ENCODE measurements at regions not wholly inside any gene's neighbourhood (a gene's known extent, or its start where the extent isn't known, plus 50 kb on each side); places are given as distances from the start of the nearest gene placed in this dataset.

DNA sequence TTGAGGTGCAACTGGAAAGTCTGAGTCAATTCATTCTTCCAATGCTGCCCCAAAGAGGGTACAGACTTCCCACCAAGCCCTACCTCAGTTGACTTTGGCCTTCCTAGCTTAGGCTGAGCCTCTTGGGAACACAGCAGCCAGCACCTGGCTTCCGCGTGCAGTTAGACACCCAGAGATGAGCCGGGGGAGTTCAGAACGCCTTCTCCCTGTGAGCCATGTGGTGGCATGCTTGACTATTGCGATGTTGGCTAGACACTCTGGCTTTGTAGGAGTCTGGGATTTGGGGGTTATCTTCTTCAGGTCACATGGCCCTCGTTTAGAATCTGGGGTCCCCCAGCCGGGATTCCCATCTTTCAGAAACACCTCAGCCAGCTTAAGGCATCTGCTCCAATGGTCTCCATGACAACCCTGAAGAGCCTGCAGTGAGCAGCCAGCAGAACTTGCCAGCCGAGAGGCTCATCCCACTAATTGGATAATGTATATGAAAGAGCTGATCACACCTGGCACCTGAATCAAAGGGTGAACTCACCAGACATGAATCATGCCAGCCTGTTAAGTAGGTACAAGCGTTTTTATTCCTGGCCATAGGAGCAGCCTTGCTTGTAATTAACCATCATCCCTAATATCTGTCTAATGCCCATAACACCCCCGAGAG lies 167.5 kb downstream of the SYK start:
- H3K27ac ChIP-seq, result no peak overlapping the region
- no peak for TF ChIP-seq ZFX (IDR thresholded peaks at IDR 0.05; ENCODE audit: borderline replicate concordance)
- TF ChIP-seq, protein P1, sequence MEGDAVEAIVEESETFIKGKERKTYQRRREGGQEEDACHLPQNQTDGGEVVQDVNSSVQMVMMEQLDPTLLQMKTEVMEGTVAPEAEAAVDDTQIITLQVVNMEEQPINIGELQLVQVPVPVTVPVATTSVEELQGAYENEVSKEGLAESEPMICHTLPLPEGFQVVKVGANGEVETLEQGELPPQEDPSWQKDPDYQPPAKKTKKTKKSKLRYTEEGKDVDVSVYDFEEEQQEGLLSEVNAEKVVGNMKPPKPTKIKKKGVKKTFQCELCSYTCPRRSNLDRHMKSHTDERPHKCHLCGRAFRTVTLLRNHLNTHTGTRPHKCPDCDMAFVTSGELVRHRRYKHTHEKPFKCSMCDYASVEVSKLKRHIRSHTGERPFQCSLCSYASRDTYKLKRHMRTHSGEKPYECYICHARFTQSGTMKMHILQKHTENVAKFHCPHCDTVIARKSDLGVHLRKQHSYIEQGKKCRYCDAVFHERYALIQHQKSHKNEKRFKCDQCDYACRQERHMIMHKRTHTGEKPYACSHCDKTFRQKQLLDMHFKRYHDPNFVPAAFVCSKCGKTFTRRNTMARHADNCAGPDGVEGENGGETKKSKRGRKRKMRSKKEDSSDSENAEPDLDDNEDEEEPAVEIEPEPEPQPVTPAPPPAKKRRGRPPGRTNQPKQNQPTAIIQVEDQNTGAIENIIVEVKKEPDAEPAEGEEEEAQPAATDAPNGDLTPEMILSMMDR (IDR thresholded peaks at IDR 0.05), result no peak

DNA sequence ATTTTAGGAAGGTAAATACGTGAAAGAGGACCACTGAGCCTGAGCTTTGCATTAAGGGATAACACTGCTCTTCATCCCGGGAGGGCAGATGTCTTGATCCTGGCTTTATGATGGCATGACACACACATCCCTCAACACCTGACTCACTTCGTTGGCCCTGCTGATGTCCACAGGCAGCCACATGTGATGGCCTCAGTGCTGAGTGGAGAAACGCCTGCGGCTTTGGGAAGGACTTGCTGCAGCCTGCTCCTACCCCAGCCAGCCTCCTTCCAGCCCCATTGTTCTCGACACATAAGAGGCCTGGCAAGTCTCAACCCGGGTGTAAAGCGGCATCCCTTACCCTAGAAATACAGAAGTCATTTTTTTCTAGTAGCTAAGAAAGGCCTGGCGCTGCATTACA lies 169.0 kb downstream of the SYK start:
- H3K27ac ChIP-seq, result no peak overlapping the region
- TF ChIP-seq ZFX (IDR thresholded peaks at IDR 0.05; ENCODE audit: borderline replicate concordance), result no peak
- TF ChIP-seq, protein P1 (IDR thresholded peaks at IDR 0.05), result no peak

GRCh38 chr9:90972057-90972456 lies 170.4 kb downstream of the SYK start:
- no peak for TF ChIP-seq ZFX (IDR thresholded peaks at IDR 0.05; ENCODE audit: borderline replicate concordance)
- TF ChIP-seq, protein P1 (IDR thresholded peaks at IDR 0.05), result no peak
- H3K27ac ChIP-seq, result no peak overlapping the region

DNA sequence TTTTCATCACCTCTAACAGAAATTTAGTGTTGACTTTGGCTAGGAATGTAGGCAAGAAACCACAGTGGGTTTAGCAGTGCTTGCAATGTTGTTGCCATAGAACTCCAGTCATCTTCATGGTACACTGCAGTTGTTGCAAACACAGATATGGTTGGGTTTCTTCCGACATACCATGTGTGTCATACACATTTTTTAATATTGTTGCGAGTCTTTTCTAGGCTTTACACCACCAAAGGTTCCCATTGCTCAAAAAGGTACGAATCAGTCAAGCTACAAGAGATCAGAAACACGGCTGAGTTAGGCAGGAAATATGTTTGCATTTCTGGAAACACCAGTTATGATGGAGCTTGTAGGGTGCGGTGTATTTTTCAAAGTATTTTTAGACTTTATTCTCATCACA lies 172.4 kb downstream of the SYK start:
- no peak for TF ChIP-seq ZFX (IDR thresholded peaks at IDR 0.05; ENCODE audit: borderline replicate concordance)
- TF ChIP-seq, protein P1 (IDR thresholded peaks at IDR 0.05), result no peak
- no peak overlapping the region for H3K27ac ChIP-seq

GRCh38 chr9:90974643-90975245 lies 173.1 kb downstream of the SYK start:
- H3K27ac ChIP-seq, result no peak overlapping the region
- TF ChIP-seq ZFX (IDR thresholded peaks at IDR 0.05; ENCODE audit: borderline replicate concordance), result no peak
- TF ChIP-seq, protein P1 (IDR thresholded peaks at IDR 0.05), result no peak

DNA sequence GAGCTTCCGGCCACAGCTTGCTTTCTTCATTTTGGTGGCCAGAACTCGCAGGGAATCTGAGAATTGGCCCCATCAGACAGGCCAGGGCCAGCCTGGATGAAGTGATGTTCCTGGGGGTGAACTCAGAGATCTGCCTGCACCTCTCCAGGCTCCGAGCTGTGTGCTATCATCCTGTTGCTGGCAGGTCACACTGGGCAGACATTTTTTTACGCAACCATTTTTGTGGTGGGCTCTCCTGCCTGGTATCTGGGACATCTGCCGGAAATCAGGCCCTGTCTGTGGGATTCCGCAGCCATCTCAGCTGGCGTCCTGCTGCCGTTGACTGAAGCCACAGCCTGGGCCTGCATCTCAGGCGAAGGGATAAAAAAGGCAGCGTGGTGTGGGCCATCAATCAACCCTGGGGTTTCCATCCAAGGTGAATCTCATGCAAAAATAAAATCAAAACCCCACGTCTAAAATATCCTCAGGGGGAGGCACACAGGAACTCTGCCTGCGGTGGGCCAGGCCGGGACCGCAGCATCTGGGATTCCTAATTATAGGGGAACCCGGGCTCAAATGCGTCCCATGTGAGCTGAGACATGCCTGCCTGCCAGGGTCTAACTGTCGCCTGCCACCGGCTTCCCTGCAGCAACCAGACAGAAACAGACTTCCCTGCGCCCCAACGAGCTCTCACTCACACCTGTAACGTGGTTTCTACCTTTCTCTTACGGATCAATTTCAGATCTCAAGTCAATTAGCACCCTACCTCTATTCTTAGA lies 174.3 kb downstream of the SYK start:
- H3K27ac ChIP-seq, result no peak overlapping the region
- TF ChIP-seq ZFX (IDR thresholded peaks at IDR 0.05; ENCODE audit: borderline replicate concordance), result no peak
- TF ChIP-seq, protein P1 (IDR thresholded peaks at IDR 0.05), result no peak

GRCh38 chr9:90979138-90979551 lies 177.5 kb downstream of the SYK start:
- H3K27ac ChIP-seq, result no peak overlapping the region
- TF ChIP-seq ZFX (IDR thresholded peaks at IDR 0.05; ENCODE audit: borderline replicate concordance), result no peak
- TF ChIP-seq, protein P1 (IDR thresholded peaks at IDR 0.05), result no peak

Measured in 22Rv1 (cell line).